WTC11 (cell line): ENCODE measurements at regions not wholly inside any gene's neighbourhood (a gene's known extent, or its start where the extent isn't known, plus 50 kb on each side); places are given as distances from the start of the nearest gene placed in this dataset.
"Not testable (repeated sequence)": the region's sequence is repeated elsewhere in the genome, so short reads cannot be mapped to it uniquely, and the experiment has no call there.

Experiments used
- ATF6 ChIP-seq: sonication (generic); formaldehyde crosslinking; IDR thresholded peaks from 2 replicates; pipeline ENCODE4 v1.8.1; 2023; ENCODE audit warnings: mild to moderate bottlenecking, missing genetic modification reagents
- TF ChIP-seq, protein P1 (sequence below): fragments of 200-600 bp; IDR thresholded peaks from 2 replicates; pipeline ENCODE4 v1.8.0; 2022; ENCODE audit warnings: antibody characterized with exemption

- TF ChIP-seq, protein P1, sequence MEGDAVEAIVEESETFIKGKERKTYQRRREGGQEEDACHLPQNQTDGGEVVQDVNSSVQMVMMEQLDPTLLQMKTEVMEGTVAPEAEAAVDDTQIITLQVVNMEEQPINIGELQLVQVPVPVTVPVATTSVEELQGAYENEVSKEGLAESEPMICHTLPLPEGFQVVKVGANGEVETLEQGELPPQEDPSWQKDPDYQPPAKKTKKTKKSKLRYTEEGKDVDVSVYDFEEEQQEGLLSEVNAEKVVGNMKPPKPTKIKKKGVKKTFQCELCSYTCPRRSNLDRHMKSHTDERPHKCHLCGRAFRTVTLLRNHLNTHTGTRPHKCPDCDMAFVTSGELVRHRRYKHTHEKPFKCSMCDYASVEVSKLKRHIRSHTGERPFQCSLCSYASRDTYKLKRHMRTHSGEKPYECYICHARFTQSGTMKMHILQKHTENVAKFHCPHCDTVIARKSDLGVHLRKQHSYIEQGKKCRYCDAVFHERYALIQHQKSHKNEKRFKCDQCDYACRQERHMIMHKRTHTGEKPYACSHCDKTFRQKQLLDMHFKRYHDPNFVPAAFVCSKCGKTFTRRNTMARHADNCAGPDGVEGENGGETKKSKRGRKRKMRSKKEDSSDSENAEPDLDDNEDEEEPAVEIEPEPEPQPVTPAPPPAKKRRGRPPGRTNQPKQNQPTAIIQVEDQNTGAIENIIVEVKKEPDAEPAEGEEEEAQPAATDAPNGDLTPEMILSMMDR, result not testable (repeated sequence)
- not testable (repeated sequence) for TF ChIP-seq ATF6 (CRISPR knock-in tag)
Measured at GRCh38 chr16:29074554-29075402, 89.9 kb downstream of the LAT start.
